GM18867 (cell line): ENCODE measurements at regions not wholly inside any gene's neighbourhood (a gene's known extent, or its start where the extent isn't known, plus 50 kb on each side); places are given as distances from the start of the nearest gene placed in this dataset.

Source experiments
- ATAC-seq: cut with Tn5 transposase; IDR thresholded peaks from one replicate; pipeline ENCODE4 v1.9.1; 2021; ENCODE audit warnings: mild to moderate bottlenecking, moderate library complexity; ENCODE audit not compliant: unreplicated experiment

- peak; percentile 32 for ATAC-seq
Observed at GRCh38 chr3:148075771-148076716, 621.7 kb upstream of the AGTR1 start.

GRCh38 chr3:148077318-148077923 is 620.3 kb upstream of the AGTR1 start:
- ATAC-seq = peak; percentile 65

DNA sequence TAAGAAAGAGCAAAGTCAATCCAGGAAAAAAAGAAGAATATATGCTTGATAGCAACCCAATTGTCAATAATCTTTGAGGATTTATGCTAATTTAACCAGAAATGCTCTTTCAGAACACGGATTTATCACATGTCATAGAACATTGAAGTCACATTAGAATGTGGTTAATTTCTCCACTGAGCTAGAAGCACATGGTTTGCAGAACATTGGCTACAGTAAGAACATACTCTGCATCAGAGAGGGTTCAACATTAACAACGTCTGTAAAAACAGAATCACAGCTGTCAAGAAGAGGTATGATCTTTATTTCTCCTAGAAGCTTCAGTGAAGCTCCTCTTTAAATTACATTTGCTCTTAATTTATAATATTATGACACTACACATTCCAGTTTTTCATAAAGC is 619.7 kb upstream of the AGTR1 start:
- ATAC-seq = no peak

DNA sequence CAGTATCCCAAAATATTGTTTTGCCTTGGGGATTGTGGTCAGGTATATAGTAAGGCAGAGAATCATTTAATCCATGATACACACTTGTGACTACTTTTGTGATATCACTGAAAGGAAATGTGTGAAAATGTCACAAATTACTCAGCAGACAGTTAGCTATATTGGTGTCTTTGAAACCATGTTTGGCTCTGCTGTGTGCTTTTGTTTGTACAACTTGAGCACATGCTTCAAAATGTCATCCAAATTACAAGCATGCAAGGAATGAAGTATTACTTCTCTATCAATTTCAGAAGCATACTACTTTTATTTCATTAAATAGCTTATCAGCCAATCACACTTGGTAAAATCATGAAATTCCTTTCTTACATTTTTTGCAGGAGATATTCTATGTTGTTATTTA is 619.0 kb upstream of the AGTR1 start:
- ATAC-seq = no peak

DNA sequence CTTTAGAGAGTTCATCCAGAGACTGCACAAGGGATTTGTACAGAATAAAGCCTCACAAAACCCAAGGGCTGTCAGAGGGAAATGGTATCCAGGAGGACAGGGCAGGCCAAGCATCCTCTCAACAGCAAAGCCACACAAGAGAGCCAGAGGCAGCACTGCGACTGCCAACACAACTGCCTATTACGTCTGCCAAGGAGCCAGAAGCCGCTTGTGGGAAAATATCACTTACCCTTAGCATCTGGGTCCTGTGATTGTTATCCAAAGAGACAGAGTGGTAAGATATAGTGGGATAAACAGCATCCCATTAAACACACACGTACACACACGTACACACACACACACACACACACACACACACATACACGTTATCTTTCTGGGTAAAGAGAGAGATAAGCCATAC is 618.3 kb upstream of the AGTR1 start:
- no peak for ATAC-seq

GRCh38 chr3:148081926-148082325 is 615.8 kb upstream of the AGTR1 start:
- ATAC-seq = no peak

DNA sequence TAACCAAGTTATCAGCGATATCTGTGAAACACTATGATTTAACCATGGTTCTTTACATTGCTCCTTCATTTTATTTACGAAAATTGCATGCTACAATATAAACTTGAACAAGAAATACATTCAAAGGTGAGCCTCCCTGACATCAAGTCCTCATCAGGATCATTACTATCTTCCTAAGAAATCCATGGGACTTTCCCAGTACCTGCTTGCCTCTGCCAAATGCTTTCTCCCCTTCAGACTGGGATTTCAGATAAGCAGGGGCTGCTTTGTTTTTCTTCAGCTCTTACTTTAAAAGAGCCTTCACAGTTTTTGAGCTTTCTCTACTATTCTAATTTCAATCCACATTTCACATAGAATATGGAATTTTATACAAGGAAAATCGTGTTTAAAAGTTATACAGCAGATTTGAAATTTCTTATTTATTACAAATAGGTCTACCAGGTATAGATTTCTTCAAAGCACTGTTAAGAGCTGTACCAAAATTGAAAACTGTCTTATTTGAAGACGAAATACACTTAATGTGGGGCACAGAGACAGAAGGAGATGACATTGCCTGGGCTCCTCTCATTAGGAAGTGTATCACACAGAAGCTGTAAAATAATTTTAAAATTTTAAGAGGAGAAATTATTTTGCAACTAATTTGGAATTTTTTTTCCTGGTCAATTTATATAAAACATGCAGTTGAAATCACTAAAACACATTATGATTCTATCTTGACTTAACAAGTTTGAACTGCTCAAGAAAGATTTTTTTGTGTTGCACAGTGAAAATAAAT is 615.0 kb upstream of the AGTR1 start:
- ATAC-seq = no peak

GRCh38 chr3:148083526-148084182 is 614.0 kb upstream of the AGTR1 start:
- no peak for ATAC-seq

DNA sequence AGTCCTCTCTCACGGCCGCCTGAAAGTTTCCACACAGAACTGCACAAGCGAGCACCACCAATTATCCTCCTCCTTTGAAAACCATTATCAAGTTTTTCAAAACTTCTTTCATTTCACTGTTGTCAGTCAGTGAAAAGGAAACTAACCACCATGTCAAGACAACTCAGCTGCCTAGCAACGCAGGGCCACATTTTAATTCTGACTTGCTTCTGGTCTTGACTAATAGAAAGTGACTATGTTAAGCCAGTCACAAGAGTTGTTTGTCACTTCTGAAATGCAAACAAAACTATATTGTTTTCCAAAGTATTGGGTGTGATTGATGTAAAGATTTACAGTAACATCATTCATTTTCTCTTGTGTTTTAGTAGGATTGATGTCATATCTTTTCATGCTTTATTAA is 612.8 kb upstream of the AGTR1 start:
- ATAC-seq = peak; percentile 100

DNA sequence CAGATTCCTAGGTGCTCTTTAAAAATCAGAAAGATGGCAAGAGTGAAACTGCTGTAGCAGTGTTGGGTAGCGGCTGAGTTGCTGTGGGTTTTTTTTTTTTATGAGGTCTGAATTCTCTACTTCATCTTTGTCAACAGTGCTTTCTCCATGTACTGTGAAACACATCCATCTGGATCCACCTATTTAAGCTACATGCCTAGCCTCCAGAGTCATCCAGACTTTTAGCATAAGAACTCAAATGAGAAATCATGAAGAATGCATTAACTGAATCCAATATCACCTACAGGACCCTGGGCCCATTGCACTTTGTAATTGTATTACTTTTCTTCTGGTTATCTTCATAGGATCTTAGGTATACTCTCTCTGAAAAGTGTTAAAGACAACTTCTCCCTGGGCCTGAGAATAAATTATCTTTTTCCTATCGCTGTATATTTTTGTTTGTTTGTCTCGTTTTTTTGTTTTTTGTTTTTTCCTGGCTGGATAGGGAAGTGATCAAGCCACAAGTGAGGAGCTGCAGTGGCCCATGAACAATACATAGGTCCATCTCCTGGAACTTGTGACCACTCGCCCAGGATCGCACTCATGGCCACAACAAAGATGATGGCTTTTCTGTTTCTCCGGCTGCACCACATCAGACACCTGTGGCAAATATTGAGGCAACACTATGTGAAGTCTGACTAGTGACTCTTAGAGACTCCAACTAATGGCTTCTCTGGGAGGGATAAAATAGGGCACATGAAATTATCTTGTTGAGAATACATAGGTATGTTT is 609.9 kb upstream of the AGTR1 start:
- no peak for ATAC-seq

GRCh38 chr3:148089171-148089570 is 608.5 kb upstream of the AGTR1 start:
- no peak for ATAC-seq

DNA sequence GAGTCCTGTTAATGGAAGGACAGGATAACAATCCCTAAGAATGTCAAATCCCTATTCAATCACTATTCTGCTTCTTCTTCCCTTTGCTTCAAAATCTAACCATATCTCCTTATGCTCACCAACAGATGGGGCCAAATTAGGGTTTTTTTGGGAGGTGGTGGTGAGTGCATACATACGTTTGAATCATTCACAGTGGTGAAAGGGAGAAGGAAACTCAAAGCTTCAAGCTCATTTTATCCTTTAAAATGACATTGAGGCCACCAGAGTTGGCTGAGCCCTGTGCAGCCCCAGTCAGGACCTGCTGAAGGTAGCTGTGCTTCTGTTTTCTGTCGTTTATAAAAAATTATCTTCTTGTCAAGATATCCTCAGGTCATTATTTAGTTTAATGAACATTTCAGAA is 607.5 kb upstream of the AGTR1 start:
- ATAC-seq = no peak

GRCh38 chr3:148092624-148093347 is 604.9 kb upstream of the AGTR1 start:
- no peak for ATAC-seq

DNA sequence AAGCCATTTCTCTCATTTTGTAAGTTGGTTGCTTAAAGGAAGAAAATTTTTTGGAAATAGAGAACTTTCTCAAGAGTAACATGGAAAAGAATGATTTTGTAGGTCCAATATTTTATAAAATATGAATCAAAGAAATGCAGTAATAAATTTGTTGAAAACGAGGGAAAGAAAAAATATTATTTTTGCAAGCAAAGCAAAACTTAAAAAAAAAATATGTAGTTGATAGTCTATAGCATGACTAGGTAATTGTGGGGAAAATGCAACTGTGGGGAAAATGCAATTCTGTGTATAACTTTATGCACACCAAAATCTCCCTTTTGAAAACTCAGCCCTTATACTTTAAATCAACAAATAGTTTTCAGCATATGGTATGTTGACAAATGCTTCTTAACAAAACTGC is 604.0 kb upstream of the AGTR1 start:
- ATAC-seq = no peak

- no peak for ATAC-seq
Observed at GRCh38 chr3:148095962-148096361, 601.7 kb upstream of the AGTR1 start.

DNA sequence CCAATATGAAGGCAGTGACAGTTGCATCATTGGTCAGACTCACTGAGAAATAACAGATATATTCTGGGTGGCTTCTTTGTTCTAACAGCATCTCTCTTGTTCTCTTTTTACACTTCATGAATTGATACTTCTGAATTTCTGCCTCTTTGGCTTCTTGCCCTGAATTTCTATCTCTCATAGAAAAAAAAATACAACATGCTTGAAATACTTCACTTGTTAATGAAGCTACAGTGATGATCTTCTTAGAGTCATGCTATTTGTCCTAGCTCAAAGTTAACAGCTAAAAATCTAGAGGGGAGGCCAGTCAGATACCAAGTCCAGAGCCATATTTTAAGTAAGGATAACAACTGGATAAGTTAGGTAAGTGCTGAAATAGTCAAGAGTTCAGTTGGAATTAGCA is 597.2 kb upstream of the AGTR1 start:
- no peak for ATAC-seq

DNA sequence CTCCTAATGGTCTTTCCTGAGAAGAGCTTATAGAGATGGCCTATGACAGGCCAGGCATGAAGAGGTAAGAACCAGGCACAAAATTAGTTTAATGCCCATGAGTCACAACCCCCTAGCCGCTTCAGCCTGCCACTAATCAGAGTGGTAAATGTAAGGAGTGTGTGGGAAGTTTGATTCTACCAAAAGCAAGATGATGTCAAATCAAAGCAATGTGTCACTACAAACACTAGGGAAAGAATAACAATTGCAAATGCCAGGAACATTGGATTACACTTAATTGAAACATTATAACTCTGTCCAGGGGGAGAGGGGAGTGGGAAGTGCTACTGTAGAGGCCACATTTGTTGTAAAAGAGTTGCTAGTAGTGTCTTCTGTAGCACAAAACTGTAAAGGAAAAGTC is 596.6 kb upstream of the AGTR1 start:
- no peak for ATAC-seq

DNA sequence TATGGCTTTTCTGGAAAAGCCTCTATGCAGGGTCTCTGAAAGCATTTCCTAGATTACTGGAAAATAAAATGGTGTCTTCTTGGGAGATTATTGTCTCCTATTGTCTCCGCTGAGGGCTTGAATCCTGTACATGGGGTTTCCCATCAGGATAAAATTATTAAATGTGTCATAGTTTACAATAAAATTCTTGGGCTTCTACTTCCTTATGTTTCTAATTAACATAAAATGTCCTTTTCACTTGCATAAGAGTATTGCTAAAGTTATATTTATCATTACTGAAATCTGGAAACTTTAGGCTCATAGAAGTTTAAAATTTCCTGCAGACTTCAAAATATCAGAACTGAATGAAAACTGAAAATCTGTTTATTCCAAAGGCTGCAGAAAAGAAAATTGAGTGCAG is 595.5 kb upstream of the AGTR1 start:
- ATAC-seq = no peak

GRCh38 chr3:148106062-148106461 is 591.6 kb upstream of the AGTR1 start:
- no peak for ATAC-seq

- ATAC-seq = no peak
Observed at GRCh38 chr3:148126956-148127355, 570.7 kb upstream of the AGTR1 start.
